ENCODE measurements at regions not wholly inside any gene's neighbourhood (a gene's known extent, or its start where the extent isn't known, plus 50 kb on each side); places are given as distances from the start of the nearest gene placed in this dataset.

- TF ChIP-seq NR4A1 (CRISPR knock-in tag; IDR thresholded peaks at IDR 0.05), result no peak
- no peak for TF ChIP-seq NR4A1 (tag; IDR thresholded peaks at IDR 0.05)
These were observed 238.7 kb downstream of the ABCC12 start (continued) for GRCh38 chr16:47917118-47917517.

- no peak for ATAC-seq
- 0% methylated on average over 2 of the region's 2 CpGs for WGBS (ENCODE audit: insufficient coverage, low coverage, missing lambda C conversion rate)
- TF ChIP-seq HCFC1 (IDR thresholded peaks at IDR 0.05; ENCODE audit: low read depth, low read length) (no peak), ZFP91 (CRISPR knock-in tag; IDR thresholded peaks at IDR 0.05) (no peak), PRMT5 (CRISPR knock-in tag; IDR thresholded peaks at IDR 0.05) (no peak), ZNF512 (tag; IDR thresholded peaks at IDR 0.05) (no peak), SIN3B (IDR thresholded peaks at IDR 0.05; ENCODE audit: low read depth) (no peak), ARID3B (CRISPR knock-in tag; IDR thresholded peaks at IDR 0.05; ENCODE audit: borderline replicate concordance) (no peak), ZNF124 (CRISPR knock-in tag; IDR thresholded peaks at IDR 0.05) (no peak), RBM15 (IDR thresholded peaks at IDR 0.05; ENCODE audit: insufficient read depth, low read length) (no peak), POLR2H (tag; IDR thresholded peaks at IDR 0.05; ENCODE audit: low read depth) (no peak), LARP7 (IDR thresholded peaks at IDR 0.05) (no peak)
These were observed 239.5 kb downstream of the ABCC12 start for GRCh38 chr16:47916266-47916665.

More at GRCh38 chr16:47916266-47916665, 239.5 kb downstream of the ABCC12 start:
- Histone ChIP-seq H3K9me3 (replicated peaks; ENCODE audit: control insufficient read depth, insufficient read depth, low read depth, low read length) (no peaks in the 10 kb centered on the region), H3K27ac (ENCODE audit: extremely low read depth, low read depth, low read length) (no peak overlapping the region), H3K27me3 (ENCODE audit: control insufficient read depth in 2 of 2, insufficient read depth in 2 of 2, low read length in 2 of 2) (no peaks in the 10 kb centered on the region; a peak in 1 of 5 replicates), H4K20me1 (replicated peaks; ENCODE audit: control insufficient read depth, insufficient read depth, low read length) (no peaks in the 10 kb centered on the region), H3K4me1 (replicated peaks in 1 of 2; ENCODE audit: control insufficient read depth in 2 of 2, insufficient read depth in 2 of 2, low read length in 2 of 2) (no peaks in the 10 kb centered on the region), H2AFZ (ENCODE audit: low read depth, low read length) (no peak overlapping the region), H3K4me3 (no peak overlapping the region), H3K9ac (ENCODE audit: insufficient read depth in 1 of 2, low read depth in 2 of 2, low read length in 2 of 2) (no peak overlapping the region), H3K36me3 (ENCODE audit: control insufficient read depth, insufficient read depth, low read length) (no peaks in the 10 kb centered on the region), H3K4me2 (ENCODE audit: insufficient read depth, low read length) (no peak overlapping the region), H3K79me2 (ENCODE audit: control insufficient read depth, insufficient read depth, low read length) (no peaks in the 10 kb centered on the region), H3K9me1 (ENCODE audit: control insufficient read depth, insufficient read depth, low read length) (no peaks in the 10 kb centered on the region)
- FAIRE-seq, result no peak
- intact Hi-C loops (cut with micrococcal nuclease) (no loop called here), in situ Hi-C loops (cut with MboI) (no loop called here)
- ChIA-PET CTCF (ENCODE audit: low intra/inter-chr PET ratio) (no interaction called here), POLR2A (no interaction called here)
- no peak for DNase-seq (ENCODE audit: extremely low read depth in 1 of 4, low spot score in 3 of 4)
- no TSS peak for BruUV-seq (replicated peaks)
